GM19238 (cell line): ENCODE measurements at regions not wholly inside any gene's neighbourhood (a gene's known extent, or its start where the extent isn't known, plus 50 kb on each side); places are given as distances from the start of the nearest gene placed in this dataset.
"Not testable (repeated sequence)": the region's sequence is repeated elsewhere in the genome, so short reads cannot be mapped to it uniquely, and the experiment has no call there.

Experiments used
- DNase-seq: peaks from one replicate; pipeline ENCODE4 v3.0.0; 2011; ENCODE audit warnings: low spot score; ENCODE audit not compliant: insufficient read length

- DNase-seq, result no peak
Observed at GRCh38 chr13:53266757-53267156, 238.1 kb downstream of the OLFM4 start.

DNA sequence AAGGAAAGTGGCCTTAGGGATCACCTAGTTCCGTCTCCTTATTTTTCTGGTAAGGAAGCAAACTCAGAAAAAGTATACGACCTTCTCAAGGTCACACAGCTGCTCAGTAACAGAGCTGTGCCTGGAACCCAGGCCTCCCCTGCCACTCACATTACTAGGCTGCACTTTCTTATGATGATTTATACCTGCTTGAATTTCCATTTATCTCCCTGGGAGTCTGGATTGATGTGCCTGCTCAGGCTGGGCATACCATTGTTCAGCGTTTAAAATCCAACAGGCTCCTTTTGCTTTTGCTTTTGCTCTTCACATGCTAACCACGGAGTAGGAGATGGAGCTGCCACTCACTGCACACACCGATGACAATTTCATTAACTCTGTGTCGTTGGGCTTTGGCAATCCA is 241.0 kb downstream of the OLFM4 start:
- DNase-seq, result no peak

GRCh38 chr13:53272873-53273272 is 244.3 kb downstream of the OLFM4 start:
- no peak for DNase-seq

GRCh38 chr13:53276265-53276664 is 247.7 kb downstream of the OLFM4 start:
- DNase-seq, result no peak

DNA sequence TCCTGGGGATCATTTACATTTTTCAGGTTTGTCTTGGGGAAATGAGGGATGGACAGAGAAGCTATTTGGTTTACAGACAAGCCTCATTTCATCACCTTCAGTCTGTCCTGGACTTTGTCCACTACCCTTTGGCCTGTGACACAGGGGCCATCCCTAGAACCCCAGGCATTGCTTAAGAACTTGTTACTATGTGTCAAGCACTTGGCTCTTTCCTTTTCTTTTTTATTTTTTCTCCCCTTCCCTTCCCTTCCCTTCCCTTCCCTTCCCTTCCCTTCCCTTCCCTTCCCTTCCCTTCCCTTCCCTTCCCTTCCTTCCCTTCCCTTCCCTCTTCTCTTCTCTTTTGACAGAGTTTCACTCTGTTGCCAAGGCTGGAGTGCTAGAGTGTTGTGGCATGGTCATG is 253.1 kb downstream of the OLFM4 start:
- DNase-seq, result no peak

DNA sequence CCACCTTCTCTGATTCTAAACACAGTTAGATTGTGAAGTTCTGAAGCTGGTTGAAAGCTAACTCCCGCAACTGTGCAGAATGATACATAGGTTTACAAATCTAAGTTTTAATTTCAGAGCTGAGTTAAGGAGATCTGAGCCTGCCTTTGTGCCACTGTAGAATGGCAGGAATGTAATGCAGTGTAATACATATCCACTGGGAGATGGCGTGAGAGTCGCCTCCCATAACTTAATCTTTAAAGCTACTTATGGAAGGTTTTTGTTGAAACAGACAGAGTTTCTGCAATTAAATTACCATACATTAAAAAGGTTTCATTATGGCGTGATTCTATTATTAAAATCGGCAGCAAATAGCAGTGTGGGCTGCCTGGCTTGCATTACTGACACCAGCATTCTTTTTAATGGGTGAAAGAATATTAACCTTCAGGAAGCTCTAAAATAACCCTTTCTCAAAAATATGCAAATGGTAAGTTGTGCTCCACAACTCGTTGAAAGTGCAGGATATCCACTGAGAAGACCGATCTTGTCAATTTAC is 257.4 kb downstream of the OLFM4 start:
- DNase-seq, result no peak

DNA sequence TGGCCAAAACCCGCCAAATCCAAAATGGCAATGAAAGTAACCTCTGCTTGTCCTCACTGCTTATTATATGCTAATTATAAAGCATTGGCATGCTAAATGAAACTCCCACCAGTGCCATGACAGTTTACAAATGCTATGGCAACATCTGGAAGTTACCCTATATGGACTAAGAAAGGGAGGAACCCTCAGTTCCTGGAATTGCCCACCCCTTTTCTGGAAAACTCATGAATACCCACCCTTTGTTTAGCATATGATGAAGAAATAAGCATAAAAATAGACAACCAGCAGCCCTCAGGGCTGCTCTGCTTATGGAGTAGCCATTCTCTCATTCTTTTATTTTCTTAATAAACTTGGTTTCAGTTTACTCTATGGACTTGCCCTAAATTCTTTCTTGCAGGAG is 269.8 kb downstream of the OLFM4 start:
- no peak for DNase-seq

GRCh38 chr13:53301449-53301848 is 272.8 kb downstream of the OLFM4 start:
- no peak for DNase-seq

DNA sequence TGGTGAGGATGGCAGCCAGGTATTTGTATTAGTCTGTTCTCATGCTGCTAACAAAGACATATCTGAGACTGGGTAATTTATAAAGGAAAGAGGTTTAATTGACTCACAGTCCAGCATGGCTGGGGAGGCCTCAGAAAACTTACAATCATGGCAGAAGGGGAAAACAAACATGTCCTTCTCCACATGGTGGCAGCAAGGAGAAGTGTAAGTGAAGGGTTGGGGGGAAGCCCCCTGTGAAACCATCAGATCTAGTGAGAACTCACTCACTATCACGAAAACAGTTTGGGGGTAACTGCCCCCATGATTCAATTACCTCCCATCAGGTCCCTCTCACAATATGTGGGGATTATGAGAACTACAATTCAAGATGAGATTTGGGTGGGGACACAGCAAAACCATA is 276.8 kb downstream of the OLFM4 start:
- not testable (repeated sequence) for DNase-seq

- no peak for DNase-seq
Observed at GRCh38 chr13:53310786-53311185, 282.2 kb downstream of the OLFM4 start.

- no peak for DNase-seq
Observed at GRCh38 chr13:53311561-53311960, 282.9 kb downstream of the OLFM4 start.

DNA sequence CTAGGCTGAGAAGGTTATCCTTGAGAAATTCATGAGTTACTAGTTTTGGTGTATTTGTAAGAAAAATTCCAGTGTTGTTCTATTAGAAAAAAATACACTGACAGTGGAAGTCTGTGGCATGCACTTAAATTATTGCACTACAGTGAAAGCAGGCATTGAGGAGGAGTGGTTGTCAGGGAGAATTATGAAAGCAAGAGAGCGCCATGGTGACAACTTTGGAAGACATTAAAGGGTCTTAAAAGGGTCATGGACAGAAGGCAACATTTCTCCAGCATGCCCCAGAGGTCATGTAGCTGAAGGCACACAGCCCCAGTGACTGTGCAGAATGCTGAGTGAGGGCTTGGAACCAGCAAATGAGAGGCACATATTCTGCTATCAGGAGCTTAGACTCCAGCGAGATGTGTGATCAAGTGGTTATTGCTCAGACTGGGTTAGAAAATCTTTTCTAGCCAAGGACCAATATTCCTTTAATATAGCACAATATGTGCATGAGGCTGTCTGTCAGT is 292.7 kb downstream of the OLFM4 start:
- no peak for DNase-seq

DNA sequence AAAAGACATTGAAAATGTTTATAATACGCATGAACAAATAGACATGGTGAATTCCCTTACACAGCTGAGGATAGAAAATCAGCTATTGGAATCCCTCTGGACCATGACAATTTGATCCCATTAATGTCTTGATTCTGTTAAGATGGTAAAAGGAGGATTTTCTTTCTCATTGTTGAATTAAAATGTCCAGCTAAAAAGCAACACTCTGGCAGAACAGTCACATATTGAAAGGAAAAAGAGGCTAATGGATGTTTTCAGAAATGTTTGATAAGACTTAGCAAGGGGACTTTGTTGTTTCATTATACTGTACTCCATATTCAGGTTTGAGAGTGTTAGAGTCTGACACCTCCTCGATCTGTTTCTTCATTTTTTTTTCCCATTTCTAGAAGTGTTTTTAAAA is 296.0 kb downstream of the OLFM4 start:
- DNase-seq, result no peak

GRCh38 chr13:53326716-53327115 is 298.1 kb downstream of the OLFM4 start:
- DNase-seq, result no peak

- no peak for DNase-seq
Observed at GRCh38 chr13:53327680-53328315, 299.2 kb downstream of the OLFM4 start.

DNA sequence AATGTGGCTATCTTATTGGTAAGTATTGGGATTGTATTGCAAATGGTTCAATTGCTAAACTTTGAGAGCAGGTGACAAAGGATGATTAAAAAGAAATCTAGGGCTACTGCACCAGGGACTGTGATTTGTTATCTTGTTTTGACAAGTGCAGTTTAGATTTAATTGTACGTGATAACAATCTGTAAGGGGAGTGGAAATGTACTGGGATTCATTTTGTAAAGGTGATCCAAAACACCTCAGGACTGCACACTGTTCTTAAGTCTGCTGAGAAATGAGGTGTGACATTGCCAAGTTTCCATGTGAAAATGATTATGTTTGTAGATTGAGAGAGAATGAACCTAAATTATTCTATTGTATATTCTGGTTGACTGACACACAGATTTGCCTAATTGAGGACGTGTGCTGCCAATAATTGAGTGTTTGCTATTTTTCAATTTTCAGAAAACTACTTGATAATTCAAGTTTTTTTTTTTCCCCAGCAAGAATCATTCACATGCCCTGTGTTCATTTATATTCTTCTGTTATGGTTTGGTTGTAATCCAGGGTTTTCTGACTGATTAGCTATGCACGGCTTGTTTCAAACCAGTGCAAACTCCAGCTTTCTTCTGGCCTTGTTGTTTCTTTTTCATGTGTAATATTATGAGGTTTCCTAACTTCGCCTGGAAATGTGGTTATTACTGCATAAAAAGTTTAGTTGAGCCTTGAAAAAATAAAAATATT is 308.0 kb downstream of the OLFM4 start:
- no peak for DNase-seq

GRCh38 chr13:53338760-53339159 is 310.1 kb downstream of the OLFM4 start:
- no peak for DNase-seq

DNA sequence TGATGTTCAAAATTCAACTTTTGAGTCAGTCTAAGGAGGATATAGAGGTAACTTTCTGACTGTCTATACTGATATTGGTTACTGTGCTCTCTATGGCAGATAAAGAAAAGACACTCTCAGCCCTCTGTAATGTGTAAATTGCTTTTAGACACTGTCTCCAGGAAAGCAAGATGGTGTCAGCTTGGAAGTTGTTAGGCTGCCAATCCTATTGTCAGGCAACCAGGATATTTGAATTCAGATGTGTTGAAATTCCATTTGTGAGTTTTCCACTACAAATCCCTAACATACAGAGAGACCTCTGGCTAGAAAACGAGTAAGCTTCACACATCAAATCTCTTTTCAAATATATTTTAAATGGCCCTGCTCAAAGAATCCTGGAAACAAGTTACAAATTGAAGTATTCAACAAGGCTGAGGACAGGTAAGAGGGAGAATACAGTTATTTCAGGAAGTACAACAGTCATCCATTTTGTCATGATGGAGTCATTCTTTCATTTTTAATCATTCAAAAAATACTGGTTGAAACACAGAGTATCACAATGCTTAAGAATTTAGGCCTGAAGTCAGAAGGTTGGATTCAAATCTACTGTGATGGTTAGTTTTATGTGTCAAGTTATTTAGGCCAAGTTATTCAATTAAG is 312.0 kb downstream of the OLFM4 start:
- DNase-seq, result no peak

- DNase-seq, result no peak
Observed at GRCh38 chr13:53341144-53341510, 312.5 kb downstream of the OLFM4 start.

DNA sequence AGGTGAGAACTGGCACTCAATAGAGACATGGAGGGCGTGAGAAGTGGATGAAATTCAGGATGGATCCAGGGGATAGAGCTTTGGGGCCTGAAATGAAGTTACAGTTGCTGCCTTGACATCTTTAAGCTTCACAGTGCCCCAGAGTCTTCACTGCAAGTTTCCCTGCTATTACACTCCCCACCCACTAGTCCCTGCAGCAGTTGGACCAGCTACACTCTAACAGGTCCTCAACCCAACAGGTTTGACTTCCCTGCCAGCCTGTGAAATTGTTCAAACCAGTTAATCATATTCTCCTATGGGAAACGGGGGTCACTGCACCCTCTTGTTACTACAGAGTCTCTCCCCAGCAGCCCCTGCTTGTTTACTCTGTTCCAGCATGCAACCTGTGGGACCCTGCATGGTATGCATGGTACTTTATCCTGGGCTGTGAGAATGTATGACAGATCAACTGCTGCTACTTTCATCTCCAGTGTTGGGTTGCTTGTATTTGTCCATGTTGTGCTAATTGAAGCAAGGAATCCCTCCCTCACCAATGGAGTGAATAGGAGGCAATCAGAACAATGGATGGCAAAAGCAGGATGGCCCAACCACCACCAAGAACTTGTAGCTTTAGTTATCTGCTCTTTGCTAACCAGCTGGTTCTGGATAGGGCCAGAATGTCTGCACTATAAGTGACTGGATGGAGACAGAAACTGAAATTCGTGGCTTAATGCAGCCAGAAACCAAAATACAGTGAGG is 314.2 kb downstream of the OLFM4 start:
- DNase-seq, result no peak

- DNase-seq, result no peak
Observed at GRCh38 chr13:53343361-53343744, 314.7 kb downstream of the OLFM4 start.

- no peak for DNase-seq
Observed at GRCh38 chr13:53351021-53351420, 322.4 kb downstream of the OLFM4 start.
